ENCODE measurements at regions not wholly inside any gene's neighbourhood (a gene's known extent, or its start where the extent isn't known, plus 50 kb on each side); places are given as distances from the start of the nearest gene placed in this dataset.
A peak's percentile ranks its signal among the peaks of the same experiment; 100 is the strongest.
"Not testable (repeated sequence)": the region's sequence is repeated elsewhere in the genome, so short reads cannot be mapped to it uniquely, and the experiment has no call there.

DNA sequence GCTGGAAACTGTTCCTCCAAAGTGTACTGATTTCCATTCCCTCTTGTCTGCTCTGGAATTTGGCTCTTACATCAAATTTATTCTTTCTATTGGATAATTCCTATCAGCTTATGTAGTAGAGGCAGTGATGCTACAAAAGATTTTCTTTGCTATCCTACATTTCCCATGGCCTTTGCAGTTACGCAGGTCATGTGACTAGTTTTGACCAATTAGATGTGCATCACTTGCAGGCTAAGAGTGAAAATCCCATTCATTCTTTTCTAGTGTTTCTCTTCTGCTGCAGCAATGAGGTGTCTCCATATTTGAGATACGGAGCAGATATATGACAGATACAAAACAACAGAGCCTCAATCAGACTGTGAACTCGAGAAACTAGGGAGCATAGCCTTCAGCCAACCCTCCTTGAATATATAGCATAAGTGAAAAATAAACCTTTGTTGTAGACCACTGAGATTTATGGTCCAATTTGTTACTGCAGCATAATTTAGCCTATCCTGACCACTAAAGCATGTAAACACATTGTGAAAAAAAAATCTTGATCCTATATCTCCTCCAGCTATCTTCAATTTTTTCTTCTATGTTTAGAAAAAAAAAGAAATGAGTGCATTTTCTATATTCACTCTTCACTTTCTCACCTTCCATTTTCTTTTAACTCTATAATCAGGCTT lies 102.0 kb downstream of the HNMT start:
- Histone ChIP-seq H3K27me3 (ENCODE audit: control insufficient read depth, insufficient read depth) (no peaks in the 10 kb centered on the region), H3K9me3 (ENCODE audit: control insufficient read depth, low read length) (no peaks in the 10 kb centered on the region), H3K4me3 (ENCODE audit: low read length) (no peak overlapping the region), H3K4me1 (ENCODE audit: control insufficient read depth, insufficient read depth, low read length) (no peaks in the 10 kb centered on the region), H3K27ac (ENCODE audit: low read length) (no peak overlapping the region)
- intact Hi-C loops (cut with DNase I) = no loop called here
- DNase-seq (no peak), ATAC-seq (no peak)
- WGBS = 89% methylated on average over 3 of the region's 3 CpGs

DNA sequence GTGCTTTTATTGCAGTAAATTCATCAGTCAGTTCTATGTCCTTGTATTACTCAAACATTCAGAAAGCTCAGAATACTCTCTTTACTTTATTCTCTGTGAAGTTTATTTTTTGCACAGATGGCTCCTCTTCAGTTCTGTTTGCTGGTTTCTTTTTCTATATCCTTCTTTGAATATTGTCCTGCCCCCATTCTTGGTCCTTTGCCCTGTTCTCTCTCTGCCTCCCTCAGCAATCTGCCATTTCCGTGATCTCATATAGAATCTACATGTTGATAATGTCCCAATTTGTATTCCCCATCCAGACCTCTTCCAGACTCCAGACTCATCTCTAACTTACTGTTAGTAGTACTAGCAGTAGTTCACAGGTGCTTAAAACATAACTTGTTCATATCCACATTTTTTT lies 102.6 kb downstream of the HNMT start:
- DNase-seq = no peak
- H3K4me1 ChIP-seq (ENCODE audit: control insufficient read depth, insufficient read depth, low read length) = no peaks in the 10 kb centered on the region
- H3K27me3 ChIP-seq (ENCODE audit: control insufficient read depth, insufficient read depth) = no peaks in the 10 kb centered on the region
- H3K27ac ChIP-seq (ENCODE audit: low read length) = no peak overlapping the region
- ATAC-seq = no peak
- H3K4me3 ChIP-seq (ENCODE audit: low read length) = no peak overlapping the region
- no peaks in the 10 kb centered on the region for H3K9me3 ChIP-seq (ENCODE audit: control insufficient read depth, low read length)
- WGBS = 94% methylated on average over 1 of the region's 1 CpG
- intact Hi-C loops (cut with DNase I) = no loop called here

DNA sequence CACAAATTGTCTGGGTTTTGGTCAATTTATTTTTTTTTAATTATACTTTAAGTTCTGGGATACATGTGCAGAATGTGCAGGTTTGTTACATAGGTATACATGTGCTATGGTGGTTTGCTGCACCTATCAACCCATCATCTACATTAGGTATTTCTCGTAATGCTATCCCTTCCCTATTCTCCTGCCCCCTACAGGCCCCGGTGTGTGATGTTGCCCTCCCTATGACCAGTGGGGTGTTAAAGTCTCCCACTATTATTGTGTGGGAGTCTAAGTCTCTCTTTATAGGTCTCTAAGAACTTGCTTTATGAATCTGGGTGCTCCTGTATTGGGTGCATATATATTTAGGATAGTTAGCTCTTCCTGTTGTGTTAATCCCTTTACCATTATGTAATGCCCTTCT lies 104.4 kb downstream of the HNMT start:
- H3K27me3 ChIP-seq (ENCODE audit: control insufficient read depth, insufficient read depth); ATAC-seq; H3K27ac ChIP-seq (ENCODE audit: low read length); intact Hi-C loops (cut with DNase I); H3K9me3 ChIP-seq (ENCODE audit: control insufficient read depth, low read length); H3K4me3 ChIP-seq (ENCODE audit: low read length); H3K4me1 ChIP-seq (ENCODE audit: control insufficient read depth, insufficient read depth, low read length); DNase-seq: not testable (repeated sequence)
- 71% methylated on average over 2 of the region's 2 CpGs for WGBS

DNA sequence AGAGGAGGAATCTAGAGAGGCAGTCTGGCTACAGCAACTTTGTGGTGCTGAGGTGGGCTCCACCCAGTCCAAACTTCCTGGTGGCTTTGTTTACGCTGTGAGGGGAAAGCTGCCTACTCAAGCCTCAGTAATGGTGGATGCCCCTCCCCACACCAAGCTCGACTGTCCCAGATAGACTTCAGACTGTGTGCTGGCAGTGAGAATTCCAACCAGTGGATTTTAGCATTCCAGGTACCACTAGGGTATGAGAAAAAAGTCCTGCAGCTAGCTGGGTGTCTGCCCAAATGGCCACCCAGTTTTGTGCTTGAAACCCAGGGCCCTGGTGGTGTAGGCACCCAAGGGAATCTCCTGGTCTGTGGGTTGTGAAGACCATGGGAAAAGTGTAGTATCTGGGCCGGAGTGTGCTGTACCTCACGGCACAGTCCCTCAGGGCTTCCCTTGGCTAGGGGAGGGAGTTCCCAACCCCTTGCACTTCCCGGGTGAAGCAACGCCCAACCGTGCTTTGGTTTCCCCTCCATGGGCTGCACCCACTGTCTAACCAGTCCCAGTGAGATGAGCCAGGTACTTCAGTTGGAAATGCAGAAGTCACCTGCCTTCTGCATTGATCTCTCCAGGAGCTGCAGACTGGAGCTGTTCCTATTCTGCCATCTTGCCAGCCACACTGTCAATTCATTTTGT lies 106.9 kb downstream of the HNMT start:
- 86% methylated on average over 7 of the region's 7 CpGs for WGBS
- H3K9me3 ChIP-seq (ENCODE audit: control insufficient read depth, low read length); H3K27me3 ChIP-seq (ENCODE audit: control insufficient read depth, insufficient read depth); intact Hi-C loops (cut with DNase I); H3K4me3 ChIP-seq (ENCODE audit: low read length); ATAC-seq; H3K27ac ChIP-seq (ENCODE audit: low read length); DNase-seq; H3K4me1 ChIP-seq (ENCODE audit: control insufficient read depth, insufficient read depth, low read length): not testable (repeated sequence)

DNA sequence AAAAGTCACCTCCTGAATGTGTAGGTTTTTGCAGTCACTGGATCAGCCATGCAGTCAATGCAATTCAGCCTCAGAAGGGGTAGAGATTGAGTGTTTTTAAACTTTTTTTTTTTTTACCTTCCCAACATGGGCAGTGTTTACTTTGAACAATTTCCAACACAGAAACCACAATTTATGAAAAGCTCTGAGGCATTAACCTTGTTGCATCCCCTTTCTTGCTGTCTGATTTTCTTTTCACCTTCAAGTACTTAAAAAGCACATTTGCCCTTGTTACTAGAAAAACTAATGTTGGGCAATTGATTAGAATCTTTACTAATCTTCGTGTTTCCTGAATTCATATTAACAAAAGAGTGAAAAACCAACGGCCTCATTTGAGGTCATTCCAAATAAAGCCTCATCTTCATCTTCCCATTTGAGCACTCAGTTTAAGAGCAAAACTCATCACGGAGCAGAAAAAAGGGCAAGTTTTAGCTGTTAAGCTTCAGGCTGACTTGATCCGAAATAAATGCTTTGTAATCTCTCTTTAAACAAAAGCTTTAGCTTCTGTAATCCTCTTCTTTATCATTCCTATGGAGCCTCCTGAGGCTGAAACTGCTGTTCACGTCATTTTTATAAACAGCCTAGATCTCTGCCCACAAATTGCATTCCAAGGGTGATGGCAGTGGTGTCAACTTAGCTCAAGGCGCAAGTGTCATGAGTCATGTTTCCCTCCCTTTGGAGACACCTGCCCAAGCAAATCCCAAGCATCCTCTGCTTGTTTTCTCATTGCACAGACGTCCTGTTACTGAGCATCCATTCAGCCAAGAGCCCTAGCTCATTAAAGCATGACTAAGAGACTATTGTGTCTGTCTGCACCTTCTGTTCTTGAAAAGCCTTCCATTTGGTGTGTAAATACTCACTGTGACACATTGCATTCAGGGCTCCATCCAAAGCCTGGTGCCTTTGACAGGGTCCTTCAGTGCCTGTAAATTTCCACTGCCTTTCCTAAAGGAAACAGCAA lies 107.7 kb downstream of the HNMT start:
- no peaks in the 10 kb centered on the region for H3K9me3 ChIP-seq (ENCODE audit: control insufficient read depth, low read length)
- H3K4me3 ChIP-seq (ENCODE audit: low read length) = no peak overlapping the region
- DNase-seq (no peak), ATAC-seq (no peak)
- no peak overlapping the region for H3K27ac ChIP-seq (ENCODE audit: low read length)
- no peaks in the 10 kb centered on the region for H3K27me3 ChIP-seq (ENCODE audit: control insufficient read depth, insufficient read depth)
- H3K4me1 ChIP-seq (ENCODE audit: control insufficient read depth, insufficient read depth, low read length) = no peaks in the 10 kb centered on the region
- 69% methylated on average over 7 of the region's 7 CpGs for WGBS
- intact Hi-C loops (cut with DNase I) = no loop called here

DNA sequence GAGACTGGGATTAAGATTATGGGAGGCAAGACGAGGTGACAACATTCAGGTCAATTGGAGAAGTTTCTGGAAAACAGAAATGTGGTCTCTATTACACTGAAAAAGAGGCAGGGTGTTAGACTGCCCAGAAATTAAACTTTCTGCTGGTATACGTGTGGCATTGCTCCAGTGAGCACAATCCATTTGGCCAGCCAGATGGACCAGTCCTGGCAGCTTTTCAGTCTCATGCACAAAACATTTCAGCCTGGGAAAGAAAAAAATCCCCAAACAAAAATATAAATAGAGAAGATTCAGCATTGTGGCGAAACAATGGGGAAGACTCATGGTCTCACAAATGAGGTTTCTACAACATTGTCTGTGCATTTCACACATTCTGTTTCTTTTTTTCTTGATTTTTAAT lies 113.9 kb downstream of the HNMT start:
- Histone ChIP-seq H3K27ac (ENCODE audit: low read length) (no peak overlapping the region), H3K9me3 (ENCODE audit: control insufficient read depth, low read length) (no peaks in the 10 kb centered on the region), H3K27me3 (ENCODE audit: control insufficient read depth, insufficient read depth) (no peaks in the 10 kb centered on the region), H3K4me3 (ENCODE audit: low read length) (no peak overlapping the region), H3K4me1 (ENCODE audit: control insufficient read depth, insufficient read depth, low read length) (no peaks in the 10 kb centered on the region)
- intact Hi-C loops (cut with DNase I) = no loop called here
- ATAC-seq (peak in 1 of 2 donors; percentile 51), DNase-seq (peak in 1 of 3 donors; percentile 57)
- 59% methylated on average over 3 of the region's 3 CpGs for WGBS

DNA sequence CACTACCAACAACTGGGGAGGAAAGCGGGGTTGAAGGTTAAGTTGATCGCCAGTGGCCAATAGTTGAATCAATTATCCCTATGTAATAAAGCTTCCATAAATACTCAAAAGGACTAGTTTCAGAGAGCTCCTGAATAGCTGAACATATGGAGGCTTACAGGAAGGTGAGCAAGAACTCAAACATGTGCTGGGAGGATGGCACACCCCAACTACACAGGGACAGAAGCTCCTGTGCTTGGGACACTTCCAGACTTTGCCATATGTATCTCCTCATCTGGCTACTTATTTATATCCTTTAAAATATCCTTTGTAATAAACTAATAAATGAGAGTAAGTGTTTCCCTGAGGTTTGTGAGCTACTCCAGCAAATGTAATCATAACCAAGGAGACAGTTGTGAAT lies 115.7 kb downstream of the HNMT start:
- intact Hi-C loops (cut with DNase I) = no loop called here
- no peak for ATAC-seq
- H3K27ac ChIP-seq (ENCODE audit: low read length) = no peak overlapping the region
- no peaks in the 10 kb centered on the region for H3K27me3 ChIP-seq (ENCODE audit: control insufficient read depth, insufficient read depth)
- H3K4me3 ChIP-seq (ENCODE audit: low read length) = no peak overlapping the region
- DNase-seq = no peak
- H3K9me3 ChIP-seq (ENCODE audit: control insufficient read depth, low read length) = no peaks in the 10 kb centered on the region
- WGBS = 98% methylated on average over 2 of the region's 2 CpGs
- no peaks in the 10 kb centered on the region for H3K4me1 ChIP-seq (ENCODE audit: control insufficient read depth, insufficient read depth, low read length)

DNA sequence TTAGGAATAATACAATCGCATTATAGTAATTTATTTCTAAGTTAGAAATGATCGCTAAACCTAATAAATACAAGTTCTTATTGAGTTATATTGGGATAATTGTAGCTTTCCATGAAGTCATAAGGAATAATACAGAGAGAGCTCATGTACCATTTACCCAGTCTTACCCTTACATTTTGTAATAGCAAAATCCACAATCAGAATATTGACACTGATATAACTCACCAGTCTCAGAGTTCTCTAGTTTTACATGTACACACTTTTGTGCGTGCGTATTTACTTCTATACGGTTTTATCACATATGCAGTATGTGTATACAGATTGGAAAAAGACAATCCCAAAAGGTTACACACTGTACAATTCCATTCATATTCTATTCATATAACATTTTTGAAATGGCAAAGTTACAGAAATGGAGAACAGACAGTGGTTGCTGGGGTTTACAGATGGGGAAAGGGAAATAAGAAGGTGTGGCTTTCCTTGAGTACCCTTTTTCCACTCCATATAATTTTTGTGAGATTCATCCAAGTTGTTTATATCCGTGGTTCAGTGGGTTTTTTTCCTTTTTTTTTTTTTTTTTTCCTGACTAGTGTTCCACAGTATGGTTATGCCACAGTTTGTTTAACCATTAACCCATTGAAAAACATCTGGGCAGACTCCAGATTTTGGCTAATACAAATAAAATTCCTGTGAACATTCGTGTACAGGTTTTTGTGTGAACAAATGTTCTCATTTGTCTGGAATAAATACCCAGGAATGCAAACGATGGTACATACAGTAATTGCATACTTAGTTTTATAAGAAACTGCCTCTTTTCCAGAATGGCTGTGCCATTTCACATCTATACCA lies 117.2 kb downstream of the HNMT start:
- ATAC-seq = no peak
- Histone ChIP-seq H3K9me3 (ENCODE audit: control insufficient read depth, low read length) (no peaks in the 10 kb centered on the region), H3K4me1 (ENCODE audit: control insufficient read depth, insufficient read depth, low read length) (no peaks in the 10 kb centered on the region), H3K27ac (ENCODE audit: low read length) (no peak overlapping the region), H3K4me3 (ENCODE audit: low read length) (no peak overlapping the region), H3K27me3 (ENCODE audit: control insufficient read depth, insufficient read depth) (no peaks in the 10 kb centered on the region)
- 84% methylated on average over 8 of the region's 8 CpGs for WGBS
- intact Hi-C loops (cut with DNase I) = no loop called here
- no peak for DNase-seq

DNA sequence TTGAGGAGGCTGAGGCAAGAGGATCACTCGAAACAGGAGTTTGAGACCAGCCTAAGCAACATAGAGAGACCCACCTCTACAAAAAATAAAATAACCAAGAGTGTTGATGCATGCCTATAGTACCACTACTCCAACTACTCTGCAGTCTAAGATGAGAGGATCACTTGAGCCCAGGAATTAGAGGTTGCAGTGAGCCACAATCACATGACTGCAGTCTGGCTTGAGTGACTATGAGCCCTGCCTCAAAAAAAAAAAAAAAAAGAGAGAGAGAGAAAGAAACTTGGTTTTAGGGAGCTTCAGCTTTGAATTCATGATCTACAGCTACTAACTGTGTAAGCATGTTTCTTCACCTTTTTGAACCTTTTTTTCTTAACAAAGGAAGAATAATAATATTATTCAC lies 119.9 kb downstream of the HNMT start:
- no peak overlapping the region for H3K27ac ChIP-seq (ENCODE audit: low read length)
- H3K27me3 ChIP-seq (ENCODE audit: control insufficient read depth, insufficient read depth) = no peaks in the 10 kb centered on the region
- 81% methylated on average over 1 of the region's 1 CpG for WGBS
- no peak for ATAC-seq
- intact Hi-C loops (cut with DNase I) = no loop called here
- no peaks in the 10 kb centered on the region for H3K9me3 ChIP-seq (ENCODE audit: control insufficient read depth, low read length)
- no peak overlapping the region for H3K4me3 ChIP-seq (ENCODE audit: low read length)
- H3K4me1 ChIP-seq (ENCODE audit: control insufficient read depth, insufficient read depth, low read length) = no peaks in the 10 kb centered on the region
- DNase-seq = no peak

DNA sequence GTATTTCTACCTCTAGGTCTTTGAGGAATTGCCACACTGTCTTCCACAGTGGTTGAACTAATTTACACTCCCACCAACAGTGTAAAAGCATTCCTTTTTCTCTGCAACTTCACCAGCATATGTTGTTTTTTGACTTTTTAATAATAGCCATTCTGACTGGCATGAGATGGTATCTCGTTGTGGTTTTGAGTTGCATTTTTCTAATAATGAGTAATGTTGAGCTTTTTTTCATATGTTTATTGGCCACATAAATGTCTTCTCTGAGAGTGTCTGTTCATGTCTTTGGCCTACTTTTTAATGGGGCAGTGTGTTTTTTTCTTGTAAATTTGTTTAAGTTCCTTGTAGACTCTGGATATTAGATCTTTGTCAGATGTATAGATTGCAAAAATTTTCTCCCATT lies 121.2 kb downstream of the HNMT start:
- H3K4me3 ChIP-seq (ENCODE audit: low read length); intact Hi-C loops (cut with DNase I); ATAC-seq; H3K27ac ChIP-seq (ENCODE audit: low read length); DNase-seq; H3K9me3 ChIP-seq (ENCODE audit: control insufficient read depth, low read length); H3K4me1 ChIP-seq (ENCODE audit: control insufficient read depth, insufficient read depth, low read length); H3K27me3 ChIP-seq (ENCODE audit: control insufficient read depth, insufficient read depth): not testable (repeated sequence)
- WGBS = 78% methylated on average over 1 of the region's 1 CpG

All from right cardiac atrium (tissue), 5 donors.